WTC11 (cell line): ENCODE measurements at regions not wholly inside any gene's neighbourhood (a gene's known extent, or its start where the extent isn't known, plus 50 kb on each side); places are given as distances from the start of the nearest gene placed in this dataset.

ENCODE experiments used
- ATF1 ChIP-seq: sonication (generic); formaldehyde crosslinking; IDR thresholded peaks from 2 replicates; pipeline ENCODE4 v1.8.1; 2023; ENCODE audit warnings: mild to moderate bottlenecking, moderate library complexity, missing genetic modification reagents
- CTCF ChIP-seq: fragments of 200-600 bp; IDR thresholded peaks from 2 replicates; pipeline ENCODE4 v1.8.0; 2022; ENCODE audit warnings: antibody characterized with exemption

- TF ChIP-seq CTCF = no peak
- TF ChIP-seq ATF1 (CRISPR knock-in tag) = no peak
These were observed 51.3 kb upstream of the MOCS2 start for GRCh38 chr5:53160895-53161294.
